ENCODE measurements at regions not wholly inside any gene's neighbourhood (a gene's known extent, or its start where the extent isn't known, plus 50 kb on each side); places are given as distances from the start of the nearest gene placed in this dataset.

- TF ChIP-seq POLR2A (IDR thresholded peaks at IDR 0.05) (no peak), CTCF (IDR thresholded peaks at IDR 0.05) (no peak)
These were observed 143.9 kb upstream of the ZNF536 start for GRCh38 chr19:30228113-30228834.
